ENCODE measurements at regions not wholly inside any gene's neighbourhood (a gene's known extent, or its start where the extent isn't known, plus 50 kb on each side); places are given as distances from the start of the nearest gene placed in this dataset.

DNA sequence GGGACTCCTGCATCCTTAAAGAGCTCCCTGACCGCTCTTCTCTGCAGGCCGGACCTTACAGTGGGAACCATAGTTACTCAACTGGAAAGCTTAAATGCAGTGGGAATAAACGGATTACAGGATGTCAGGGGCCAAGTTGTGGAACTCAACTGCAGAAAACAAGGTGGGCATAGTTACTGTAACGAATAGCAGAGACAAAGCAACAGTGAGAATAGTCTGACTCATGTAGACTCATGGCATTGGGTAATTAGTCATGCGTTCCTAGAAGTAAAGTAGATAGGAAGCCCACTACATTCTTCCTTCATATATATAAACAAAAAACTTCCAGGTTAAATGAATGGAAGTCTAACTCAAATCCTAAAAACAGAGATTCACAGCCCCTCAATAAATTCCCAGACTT lies 95.5 kb upstream of the CHRNA7 start:
- TF ChIP-seq, protein P1, sequence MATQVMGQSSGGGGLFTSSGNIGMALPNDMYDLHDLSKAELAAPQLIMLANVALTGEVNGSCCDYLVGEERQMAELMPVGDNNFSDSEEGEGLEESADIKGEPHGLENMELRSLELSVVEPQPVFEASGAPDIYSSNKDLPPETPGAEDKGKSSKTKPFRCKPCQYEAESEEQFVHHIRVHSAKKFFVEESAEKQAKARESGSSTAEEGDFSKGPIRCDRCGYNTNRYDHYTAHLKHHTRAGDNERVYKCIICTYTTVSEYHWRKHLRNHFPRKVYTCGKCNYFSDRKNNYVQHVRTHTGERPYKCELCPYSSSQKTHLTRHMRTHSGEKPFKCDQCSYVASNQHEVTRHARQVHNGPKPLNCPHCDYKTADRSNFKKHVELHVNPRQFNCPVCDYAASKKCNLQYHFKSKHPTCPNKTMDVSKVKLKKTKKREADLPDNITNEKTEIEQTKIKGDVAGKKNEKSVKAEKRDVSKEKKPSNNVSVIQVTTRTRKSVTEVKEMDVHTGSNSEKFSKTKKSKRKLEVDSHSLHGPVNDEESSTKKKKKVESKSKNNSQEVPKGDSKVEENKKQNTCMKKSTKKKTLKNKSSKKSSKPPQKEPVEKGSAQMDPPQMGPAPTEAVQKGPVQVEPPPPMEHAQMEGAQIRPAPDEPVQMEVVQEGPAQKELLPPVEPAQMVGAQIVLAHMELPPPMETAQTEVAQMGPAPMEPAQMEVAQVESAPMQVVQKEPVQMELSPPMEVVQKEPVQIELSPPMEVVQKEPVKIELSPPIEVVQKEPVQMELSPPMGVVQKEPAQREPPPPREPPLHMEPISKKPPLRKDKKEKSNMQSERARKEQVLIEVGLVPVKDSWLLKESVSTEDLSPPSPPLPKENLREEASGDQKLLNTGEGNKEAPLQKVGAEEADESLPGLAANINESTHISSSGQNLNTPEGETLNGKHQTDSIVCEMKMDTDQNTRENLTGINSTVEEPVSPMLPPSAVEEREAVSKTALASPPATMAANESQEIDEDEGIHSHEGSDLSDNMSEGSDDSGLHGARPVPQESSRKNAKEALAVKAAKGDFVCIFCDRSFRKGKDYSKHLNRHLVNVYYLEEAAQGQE (IDR thresholded peaks at IDR 0.05; ENCODE audit: insufficient read depth in 1 of 2, low read depth in 2 of 2, low read length in 2 of 2): no peak
- TF ChIP-seq TAF1 (IDR thresholded peaks at IDR 0.05; ENCODE audit: borderline replicate concordance, insufficient read depth, low read length): no peak
- no peak for TF ChIP-seq POLR2AphosphoS5 (IDR thresholded peaks at IDR 0.05; ENCODE audit: low read depth, low read length)
- TF ChIP-seq FOXP2 (optimal IDR thresholded peaks at IDR 0.05; ENCODE audit: borderline replicate concordance, extremely low read depth, extremely low read length, insufficient read depth): no peak
- no peak for TF ChIP-seq SIN3A (IDR thresholded peaks at IDR 0.05; ENCODE audit: borderline replicate concordance, insufficient read depth, low read length)

DNA sequence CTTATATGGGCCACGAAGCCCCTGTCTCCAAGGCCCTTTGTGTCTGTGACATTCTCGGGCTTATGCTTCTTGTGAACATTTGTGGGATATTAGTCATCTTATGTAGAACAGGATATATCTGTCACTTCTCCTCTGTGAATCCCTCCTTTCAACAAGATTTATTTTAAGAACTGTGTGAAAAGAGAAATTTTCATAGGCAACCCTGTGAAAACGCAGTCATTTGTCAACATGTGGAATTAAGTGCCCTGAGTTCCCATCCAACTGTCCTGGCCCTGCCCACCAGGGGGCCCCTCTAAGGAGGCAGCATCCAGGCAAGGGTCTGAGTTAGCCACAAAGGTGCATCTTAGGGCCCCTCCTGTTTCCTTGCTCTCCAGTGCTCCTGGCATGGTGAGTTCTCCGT lies 76.8 kb upstream of the CHRNA7 start:
- TF ChIP-seq, protein P1 (IDR thresholded peaks at IDR 0.05; ENCODE audit: insufficient read depth in 1 of 2, low read depth in 2 of 2, low read length in 2 of 2): no peak
- TF ChIP-seq POLR2AphosphoS5 (IDR thresholded peaks at IDR 0.05; ENCODE audit: low read depth, low read length): no peak
- no peak for TF ChIP-seq FOXP2 (optimal IDR thresholded peaks at IDR 0.05; ENCODE audit: borderline replicate concordance, extremely low read depth, extremely low read length, insufficient read depth)
- no peak for TF ChIP-seq TAF1 (IDR thresholded peaks at IDR 0.05; ENCODE audit: borderline replicate concordance, insufficient read depth, low read length)
- TF ChIP-seq SIN3A (IDR thresholded peaks at IDR 0.05; ENCODE audit: borderline replicate concordance, insufficient read depth, low read length): no peak

DNA sequence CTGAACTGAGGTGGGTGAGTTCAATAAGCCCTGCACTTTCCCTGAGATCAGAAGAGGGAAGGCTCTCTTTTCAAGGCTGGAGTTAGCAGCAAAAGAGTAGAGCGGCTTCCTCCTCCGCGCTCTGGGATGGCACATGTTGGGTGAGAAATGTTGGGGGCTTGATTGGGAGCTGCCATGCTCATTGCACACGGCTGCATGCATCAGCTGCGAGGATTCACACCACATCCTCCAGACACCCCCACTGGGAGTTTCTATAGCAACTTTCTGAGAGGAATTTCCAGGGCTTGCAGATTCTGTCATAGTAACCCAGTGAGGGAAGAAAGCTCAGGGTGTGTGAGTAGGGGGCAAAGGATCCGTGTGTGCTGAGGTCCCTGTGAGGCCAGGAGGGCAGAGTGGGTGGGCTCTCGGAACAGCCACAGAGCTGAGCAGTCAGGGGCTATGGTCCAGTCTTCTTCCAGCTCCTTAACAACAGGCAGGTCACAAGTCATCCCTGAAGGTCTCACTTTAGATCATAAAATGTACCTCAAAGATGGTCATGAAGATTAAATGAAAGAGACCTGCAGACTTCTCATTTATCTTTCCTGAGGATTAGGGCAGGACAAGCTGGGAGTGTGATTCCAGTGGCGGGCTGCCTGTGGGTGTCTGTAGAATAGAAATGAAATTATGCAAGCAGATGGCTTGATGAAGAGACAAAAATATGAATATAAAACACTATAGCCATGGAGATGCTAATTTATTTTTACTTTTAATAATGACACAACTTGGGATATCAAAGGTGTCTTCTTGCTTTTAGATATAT lies 75.7 kb upstream of the CHRNA7 start:
- no peak for TF ChIP-seq SIN3A (IDR thresholded peaks at IDR 0.05; ENCODE audit: borderline replicate concordance, insufficient read depth, low read length)
- no peak for TF ChIP-seq FOXP2 (optimal IDR thresholded peaks at IDR 0.05; ENCODE audit: borderline replicate concordance, extremely low read depth, extremely low read length, insufficient read depth)
- no peak for TF ChIP-seq TAF1 (IDR thresholded peaks at IDR 0.05; ENCODE audit: borderline replicate concordance, insufficient read depth, low read length)
- TF ChIP-seq POLR2AphosphoS5 (IDR thresholded peaks at IDR 0.05; ENCODE audit: low read depth, low read length): no peak
- TF ChIP-seq, protein P1 (IDR thresholded peaks at IDR 0.05; ENCODE audit: insufficient read depth in 1 of 2, low read depth in 2 of 2, low read length in 2 of 2): no peak

DNA sequence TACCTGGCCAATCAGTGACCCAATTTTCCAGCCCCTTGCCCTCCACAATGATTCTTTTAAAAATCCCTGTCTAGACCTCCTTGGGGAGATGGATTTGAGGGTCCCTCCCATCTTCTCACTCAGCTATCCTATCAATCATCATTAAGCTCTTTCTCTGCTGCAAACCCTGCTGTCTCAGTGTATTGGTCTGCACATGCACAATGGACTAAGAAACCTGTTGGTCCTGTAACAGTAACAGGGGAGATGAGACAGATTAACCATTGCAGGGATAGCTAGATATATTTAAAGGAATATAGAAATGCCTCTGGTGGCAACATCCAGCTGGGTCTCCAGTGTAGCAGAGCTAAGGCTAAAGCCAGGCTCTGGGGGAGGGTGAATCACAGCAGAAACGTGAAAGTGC lies 74.6 kb upstream of the CHRNA7 start:
- TF ChIP-seq TAF1 (IDR thresholded peaks at IDR 0.05; ENCODE audit: borderline replicate concordance, insufficient read depth, low read length) (no peak), POLR2AphosphoS5 (IDR thresholded peaks at IDR 0.05; ENCODE audit: low read depth, low read length) (no peak), FOXP2 (optimal IDR thresholded peaks at IDR 0.05; ENCODE audit: borderline replicate concordance, extremely low read depth, extremely low read length, insufficient read depth) (no peak), SIN3A (IDR thresholded peaks at IDR 0.05; ENCODE audit: borderline replicate concordance, insufficient read depth, low read length) (no peak)
- TF ChIP-seq, protein P1 (IDR thresholded peaks at IDR 0.05; ENCODE audit: insufficient read depth in 1 of 2, low read depth in 2 of 2, low read length in 2 of 2): no peak

Measured in PFSK-1 (cell line).